ENCODE measurements at regions not wholly inside any gene's neighbourhood (a gene's known extent, or its start where the extent isn't known, plus 50 kb on each side); places are given as distances from the start of the nearest gene placed in this dataset.

- ChIA-PET CTCF (no interaction called here), POLR2A (no interaction called here)
- no TSS peak for BruUV-seq (replicated peaks)
- TF ChIP-seq POLR2AphosphoS5 (IDR thresholded peaks at IDR 0.05; ENCODE audit: low read depth, low read length) (no peak), REST (IDR thresholded peaks at IDR 0.05; ENCODE audit: insufficient read depth in 1 of 2, low read depth in 2 of 2, low read length in 1 of 2) (no peak), SIN3A (IDR thresholded peaks at IDR 0.05; ENCODE audit: borderline replicate concordance, insufficient read depth, low read depth, low read length) (no peak), TCF7L2 (IDR thresholded peaks at IDR 0.05; ENCODE audit: low read depth, low read length) (no peak), CTCF (IDR thresholded peaks at IDR 0.05) (no peak)
- Histone ChIP-seq H3K4me1 (ENCODE audit: control insufficient read depth, insufficient read depth, low read length) (no peaks in the 10 kb centered on the region), H3K36me3 (ENCODE audit: control insufficient read depth, insufficient read depth, low read length) (no peaks in the 10 kb centered on the region; the same call in 1 of the 2 replicates), H3K9me3 (ENCODE audit: control insufficient read depth, insufficient read depth, low read depth, low read length) (peaks cover 32% of the 10 kb centered on the region; the same call in 1 of the 2 replicates), H3K27me3 (ENCODE audit: control insufficient read depth, insufficient read depth, low read length) (no peaks in the 10 kb centered on the region), H3K27ac (ENCODE audit: low read length) (no peak overlapping the region), H3K4me3 (ENCODE audit: low read depth in 2 of 2, low read length in 2 of 2) (no peak overlapping the region)
- in situ Hi-C loops (cut with HindIII; ENCODE audit: low pct_unique_long_range_greater_than_20kb, low sequenced_read_pairs): no loop called here
- no peak for ATAC-seq
- intact Hi-C loops (cut with micrococcal nuclease; ENCODE audit: unreplicated experiment): loop anchor here (5.0 kb wide), 1 partner anchor 1092 kb away; the partner anchor contains the start of gene ALCAM
- no peak for DNase-seq (ENCODE audit: low read depth, low spot score)
Measured at GRCh38 chr3:104275199-104275598, 1091.5 kb upstream of the ALCAM start.

GRCh38 chr3:104279617-104280016 lies 1087.1 kb upstream of the ALCAM start:
- TF ChIP-seq CTCF (IDR thresholded peaks at IDR 0.05) (no peak), REST (IDR thresholded peaks at IDR 0.05; ENCODE audit: insufficient read depth in 1 of 2, low read depth in 2 of 2, low read length in 1 of 2) (no peak), POLR2AphosphoS5 (IDR thresholded peaks at IDR 0.05; ENCODE audit: low read depth, low read length) (no peak), TCF7L2 (IDR thresholded peaks at IDR 0.05; ENCODE audit: low read depth, low read length) (no peak), SIN3A (IDR thresholded peaks at IDR 0.05; ENCODE audit: borderline replicate concordance, insufficient read depth, low read depth, low read length) (no peak)
- ChIA-PET POLR2A (interaction anchor here (0.6 kb wide), 1 partner anchor 93 kb away, joined by 3 read pairs; no protein-coding TSS in a partner anchor), CTCF (no interaction called here)
- H3K36me3 ChIP-seq (ENCODE audit: control insufficient read depth, insufficient read depth, low read length): no peaks in the 10 kb centered on the region
- peaks cover 46% of the 10 kb centered on the region; the same call in 1 of the 2 replicates for H3K9me3 ChIP-seq (ENCODE audit: control insufficient read depth, insufficient read depth, low read depth, low read length)
- no peak overlapping the region for H3K27ac ChIP-seq (ENCODE audit: low read length)
- no peak for DNase-seq (ENCODE audit: low read depth, low spot score)
- no peak for ATAC-seq
- H3K27me3 ChIP-seq (ENCODE audit: control insufficient read depth, insufficient read depth, low read length): no peaks in the 10 kb centered on the region
- H3K4me3 ChIP-seq (ENCODE audit: low read depth in 2 of 2, low read length in 2 of 2): no peak overlapping the region
- H3K4me1 ChIP-seq (ENCODE audit: control insufficient read depth, insufficient read depth, low read length): no peaks in the 10 kb centered on the region
- in situ Hi-C loops (cut with HindIII; ENCODE audit: low pct_unique_long_range_greater_than_20kb, low sequenced_read_pairs) (no loop called here), intact Hi-C loops (cut with micrococcal nuclease; ENCODE audit: unreplicated experiment) (loop anchor here (5.0 kb wide), 1 partner anchor 1088 kb away; the partner anchor contains the start of gene ALCAM)
- BruUV-seq (replicated peaks): no TSS peak
